ENCODE measurements at regions not wholly inside any gene's neighbourhood (a gene's known extent, or its start where the extent isn't known, plus 50 kb on each side); places are given as distances from the start of the nearest gene placed in this dataset.

DNA sequence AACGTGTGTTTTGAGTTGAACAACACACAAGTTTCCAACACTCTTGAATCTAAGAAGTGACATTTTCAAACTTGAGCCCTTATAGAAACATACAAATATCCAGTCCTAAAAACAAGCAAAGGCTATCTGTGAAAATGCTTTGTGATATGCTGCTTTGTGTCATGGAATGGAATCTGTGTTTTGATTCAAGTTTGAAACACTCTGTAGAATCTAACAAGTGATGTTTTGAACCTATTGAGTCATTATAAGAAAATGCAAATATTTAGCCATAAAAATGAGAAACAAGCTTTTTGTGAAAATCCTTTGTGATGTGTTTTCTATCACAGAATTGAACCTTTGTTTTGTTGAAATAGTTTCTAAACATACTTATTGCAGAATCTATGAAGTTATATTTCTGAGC, 105.7 kb upstream of the VPREB1 start:
- no peaks in the 10 kb centered on the region for H3K9me3 ChIP-seq (ENCODE audit: low read length)
- no peaks in the 10 kb centered on the region for H3F3A ChIP-seq (ENCODE audit: insufficient read depth, low read length, poor library complexity, severe bottlenecking)
- no peak overlapping the region for H3K4me2 ChIP-seq (ENCODE audit: low read length)
- H3K27ac ChIP-seq (ENCODE audit: low read length) = no peak overlapping the region
- H2AFZ ChIP-seq (ENCODE audit: low read depth, low read length) = no peak overlapping the region
- no peaks in the 10 kb centered on the region for H3K79me2 ChIP-seq (replicated peaks; ENCODE audit: insufficient read depth, low read length)
- no peaks in the 10 kb centered on the region for H4K20me1 ChIP-seq (ENCODE audit: insufficient read depth)
- no peaks in the 10 kb centered on the region for H3K27me3 ChIP-seq (ENCODE audit: insufficient read depth, low read depth, low read length)
- TF ChIP-seq MXI1 (conservative IDR thresholded peaks at IDR 0.05; ENCODE audit: poor library complexity, severe bottlenecking) (no peak), TAF1 (IDR thresholded peaks at IDR 0.05; ENCODE audit: low read depth) (no peak), EP300 (conservative IDR thresholded peaks at IDR 0.05; ENCODE audit: poor library complexity, severe bottlenecking) (no peak), POLR2AphosphoS5 (IDR thresholded peaks at IDR 0.05) (no peak), EZH2 (IDR thresholded peaks at IDR 0.05; ENCODE audit: borderline replicate concordance, insufficient read depth, low read length, poor library complexity, severe bottlenecking) (no peak), RAD21 (conservative IDR thresholded peaks at IDR 0.05) (no peak), SMC3 (conservative IDR thresholded peaks at IDR 0.05; ENCODE audit: poor library complexity) (no peak)
- TF ChIP-seq, protein P1, sequence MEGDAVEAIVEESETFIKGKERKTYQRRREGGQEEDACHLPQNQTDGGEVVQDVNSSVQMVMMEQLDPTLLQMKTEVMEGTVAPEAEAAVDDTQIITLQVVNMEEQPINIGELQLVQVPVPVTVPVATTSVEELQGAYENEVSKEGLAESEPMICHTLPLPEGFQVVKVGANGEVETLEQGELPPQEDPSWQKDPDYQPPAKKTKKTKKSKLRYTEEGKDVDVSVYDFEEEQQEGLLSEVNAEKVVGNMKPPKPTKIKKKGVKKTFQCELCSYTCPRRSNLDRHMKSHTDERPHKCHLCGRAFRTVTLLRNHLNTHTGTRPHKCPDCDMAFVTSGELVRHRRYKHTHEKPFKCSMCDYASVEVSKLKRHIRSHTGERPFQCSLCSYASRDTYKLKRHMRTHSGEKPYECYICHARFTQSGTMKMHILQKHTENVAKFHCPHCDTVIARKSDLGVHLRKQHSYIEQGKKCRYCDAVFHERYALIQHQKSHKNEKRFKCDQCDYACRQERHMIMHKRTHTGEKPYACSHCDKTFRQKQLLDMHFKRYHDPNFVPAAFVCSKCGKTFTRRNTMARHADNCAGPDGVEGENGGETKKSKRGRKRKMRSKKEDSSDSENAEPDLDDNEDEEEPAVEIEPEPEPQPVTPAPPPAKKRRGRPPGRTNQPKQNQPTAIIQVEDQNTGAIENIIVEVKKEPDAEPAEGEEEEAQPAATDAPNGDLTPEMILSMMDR (IDR thresholded peaks at IDR 0.05; ENCODE audit: poor library complexity, severe bottlenecking) = no peak
- TF ChIP-seq, protein P2, sequence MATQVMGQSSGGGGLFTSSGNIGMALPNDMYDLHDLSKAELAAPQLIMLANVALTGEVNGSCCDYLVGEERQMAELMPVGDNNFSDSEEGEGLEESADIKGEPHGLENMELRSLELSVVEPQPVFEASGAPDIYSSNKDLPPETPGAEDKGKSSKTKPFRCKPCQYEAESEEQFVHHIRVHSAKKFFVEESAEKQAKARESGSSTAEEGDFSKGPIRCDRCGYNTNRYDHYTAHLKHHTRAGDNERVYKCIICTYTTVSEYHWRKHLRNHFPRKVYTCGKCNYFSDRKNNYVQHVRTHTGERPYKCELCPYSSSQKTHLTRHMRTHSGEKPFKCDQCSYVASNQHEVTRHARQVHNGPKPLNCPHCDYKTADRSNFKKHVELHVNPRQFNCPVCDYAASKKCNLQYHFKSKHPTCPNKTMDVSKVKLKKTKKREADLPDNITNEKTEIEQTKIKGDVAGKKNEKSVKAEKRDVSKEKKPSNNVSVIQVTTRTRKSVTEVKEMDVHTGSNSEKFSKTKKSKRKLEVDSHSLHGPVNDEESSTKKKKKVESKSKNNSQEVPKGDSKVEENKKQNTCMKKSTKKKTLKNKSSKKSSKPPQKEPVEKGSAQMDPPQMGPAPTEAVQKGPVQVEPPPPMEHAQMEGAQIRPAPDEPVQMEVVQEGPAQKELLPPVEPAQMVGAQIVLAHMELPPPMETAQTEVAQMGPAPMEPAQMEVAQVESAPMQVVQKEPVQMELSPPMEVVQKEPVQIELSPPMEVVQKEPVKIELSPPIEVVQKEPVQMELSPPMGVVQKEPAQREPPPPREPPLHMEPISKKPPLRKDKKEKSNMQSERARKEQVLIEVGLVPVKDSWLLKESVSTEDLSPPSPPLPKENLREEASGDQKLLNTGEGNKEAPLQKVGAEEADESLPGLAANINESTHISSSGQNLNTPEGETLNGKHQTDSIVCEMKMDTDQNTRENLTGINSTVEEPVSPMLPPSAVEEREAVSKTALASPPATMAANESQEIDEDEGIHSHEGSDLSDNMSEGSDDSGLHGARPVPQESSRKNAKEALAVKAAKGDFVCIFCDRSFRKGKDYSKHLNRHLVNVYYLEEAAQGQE (IDR thresholded peaks at IDR 0.05; ENCODE audit: borderline replicate concordance) = no peak
- no peak overlapping the region for H3K4me3 ChIP-seq (ENCODE audit: low read length)
- H3K36me3 ChIP-seq (ENCODE audit: insufficient read depth, low read length) = no peaks in the 10 kb centered on the region
- no peaks in the 10 kb centered on the region for H3K9me2 ChIP-seq (ENCODE audit: insufficient read depth, low read length)
- H3K9ac ChIP-seq (ENCODE audit: low read length) = no peak overlapping the region

DNA sequence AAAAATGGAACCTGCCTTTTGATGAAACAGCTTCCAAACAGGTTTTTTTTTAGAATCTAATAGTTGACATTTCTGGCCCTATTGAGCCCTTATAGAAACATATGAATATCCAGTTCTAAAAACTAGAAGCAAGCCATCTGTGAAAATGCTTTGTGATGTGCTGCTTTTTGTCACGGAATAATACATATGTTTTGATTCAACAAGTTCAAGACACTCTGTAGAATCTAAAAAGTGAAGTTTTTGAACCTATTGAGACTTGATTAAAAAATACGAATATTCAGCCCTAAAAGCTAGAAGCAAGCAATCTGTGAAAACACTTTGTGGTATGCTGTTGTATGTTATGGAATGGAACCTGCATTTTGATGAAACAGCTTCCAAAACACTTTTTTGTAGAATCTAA, 106.7 kb upstream of the VPREB1 start:
- H4K20me1 ChIP-seq (ENCODE audit: insufficient read depth) = no peaks in the 10 kb centered on the region
- H3K27ac ChIP-seq (ENCODE audit: low read length) = no peak overlapping the region
- no peak overlapping the region for H2AFZ ChIP-seq (ENCODE audit: low read depth, low read length)
- H3K79me2 ChIP-seq (replicated peaks; ENCODE audit: insufficient read depth, low read length) = no peaks in the 10 kb centered on the region
- no peaks in the 10 kb centered on the region for H3K9me2 ChIP-seq (ENCODE audit: insufficient read depth, low read length)
- no peaks in the 10 kb centered on the region for H3K9me3 ChIP-seq (ENCODE audit: low read length)
- H3K9ac ChIP-seq (ENCODE audit: low read length) = no peak overlapping the region
- no peaks in the 10 kb centered on the region for H3F3A ChIP-seq (ENCODE audit: insufficient read depth, low read length, poor library complexity, severe bottlenecking)
- H3K4me2 ChIP-seq (ENCODE audit: low read length) = no peak overlapping the region
- H3K36me3 ChIP-seq (ENCODE audit: insufficient read depth, low read length) = no peaks in the 10 kb centered on the region
- H3K4me3 ChIP-seq (ENCODE audit: low read length) = no peak overlapping the region
- TF ChIP-seq MXI1 (conservative IDR thresholded peaks at IDR 0.05; ENCODE audit: poor library complexity, severe bottlenecking) = no peak
- TF ChIP-seq SMC3 (conservative IDR thresholded peaks at IDR 0.05; ENCODE audit: poor library complexity) = no peak
- no peak for TF ChIP-seq RAD21 (conservative IDR thresholded peaks at IDR 0.05)
- TF ChIP-seq, protein P1 (IDR thresholded peaks at IDR 0.05; ENCODE audit: poor library complexity, severe bottlenecking) = no peak
- no peaks in the 10 kb centered on the region for H3K27me3 ChIP-seq (ENCODE audit: insufficient read depth, low read depth, low read length)
